SU-DHL-6 (cell line): ENCODE measurements at regions not wholly inside any gene's neighbourhood (a gene's known extent, or its start where the extent isn't known, plus 50 kb on each side); places are given as distances from the start of the nearest gene placed in this dataset.

ENCODE experiments used
- H2AFZ ChIP-seq: fragments of 200-600 bp; sonication (generic); 2 replicates; pipeline ENCODE4 v1.6.1; 2014; ENCODE audit warnings: low read depth, mild to moderate bottlenecking, moderate library complexity, mixed read lengths, antibody characterized with exemption, low read length; ENCODE audit not compliant: severe bottlenecking
- H3F3A ChIP-seq: fragments of 200-600 bp; shearing (Covaris generic); 2 replicates; pipeline ENCODE4 v1.6.0; 2016; ENCODE audit warnings: antibody characterized with exemption, mild to moderate bottlenecking; ENCODE audit not compliant: insufficient read depth
- H3K27ac ChIP-seq: fragments of 200-600 bp; sonication (generic); 2 replicates; pipeline ENCODE4 v1.5.1; 2016; ENCODE audit warnings: low read depth, mild to moderate bottlenecking, low read length, moderate library complexity, mixed read lengths
- H3K27me3 ChIP-seq: fragments of 200-600 bp; sonication (generic), shearing (Covaris generic); 2 replicates; pipeline ENCODE4 v1.6.0; 2014; ENCODE audit warnings: mild to moderate bottlenecking, low read length
- H3K36me3 ChIP-seq: fragments of 200-600 bp; sonication (generic); 2 replicates; pipeline ENCODE4 v1.6.1; 2014; ENCODE audit warnings: mild to moderate bottlenecking, low read length, mixed read lengths
- H3K4me2 ChIP-seq: fragments of 300-600, 200-600 bp; shearing (Covaris generic), sonication (generic); 2 replicates; pipeline ENCODE4 v1.6.0; 2014; ENCODE audit warnings: low read length, low read depth, mild to moderate bottlenecking; ENCODE audit not compliant: poor library complexity, severe bottlenecking
- H3K4me3 ChIP-seq: fragments of 200-600 bp; sonication (generic); 2 replicates; pipeline ENCODE4 v1.5.1; 2014; ENCODE audit warnings: antibody characterized with exemption, low read length, mild to moderate bottlenecking, mixed read lengths; ENCODE audit not compliant: insufficient read depth, poor library complexity, severe bottlenecking
- H3K79me2 ChIP-seq: fragments of 200-600 bp; sonication (generic); 2 replicates; pipeline ENCODE4 v1.6.1; 2014; ENCODE audit warnings: mild to moderate bottlenecking, low read length, moderate library complexity; ENCODE audit not compliant: insufficient read depth
- H3K9ac ChIP-seq: fragments of 200-600 bp; sonication (generic); 2 replicates; pipeline ENCODE4 v1.7.0; 2014; ENCODE audit warnings: mild to moderate bottlenecking, low read length
- H3K9me2 ChIP-seq: fragments of 200-600 bp; sonication (generic); replicated peaks from 2 replicates; pipeline ENCODE4 v1.6.1; 2014; ENCODE audit warnings: low read length; ENCODE audit not compliant: insufficient read depth
- H3K9me3 ChIP-seq: fragments of 200-600 bp; sonication (generic); 2 replicates; pipeline ENCODE4 v1.6.1; 2014; ENCODE audit warnings: low read length, mixed read lengths; ENCODE audit not compliant: insufficient read depth
- H4K20me1 ChIP-seq: fragments of 200-600 bp; sonication (generic); 2 replicates; pipeline ENCODE4 v1.6.1; 2014; ENCODE audit warnings: low read depth, mild to moderate bottlenecking, antibody characterized with exemption, low read length, moderate library complexity, mixed read lengths
- EZH2phosphoT487 ChIP-seq: fragments of 200-600 bp; sonication (generic), shearing (Covaris generic); conservative IDR thresholded peaks from 2 replicates; pipeline ENCODE4 v1.6.1; 2018; ENCODE audit warnings: mild to moderate bottlenecking, antibody characterized with exemption, low read length, moderate library complexity, mixed read lengths
- TF ChIP-seq, protein P1 (sequence below): fragments of 200-600 bp; sonication (generic); IDR thresholded peaks from one replicate; pipeline ENCODE4 v1.5.1; 2017; ENCODE audit warnings: antibody characterized with exemption, mild to moderate bottlenecking, low read length, moderate library complexity; ENCODE audit not compliant: insufficient read depth, poor library complexity, severe bottlenecking

DNA sequence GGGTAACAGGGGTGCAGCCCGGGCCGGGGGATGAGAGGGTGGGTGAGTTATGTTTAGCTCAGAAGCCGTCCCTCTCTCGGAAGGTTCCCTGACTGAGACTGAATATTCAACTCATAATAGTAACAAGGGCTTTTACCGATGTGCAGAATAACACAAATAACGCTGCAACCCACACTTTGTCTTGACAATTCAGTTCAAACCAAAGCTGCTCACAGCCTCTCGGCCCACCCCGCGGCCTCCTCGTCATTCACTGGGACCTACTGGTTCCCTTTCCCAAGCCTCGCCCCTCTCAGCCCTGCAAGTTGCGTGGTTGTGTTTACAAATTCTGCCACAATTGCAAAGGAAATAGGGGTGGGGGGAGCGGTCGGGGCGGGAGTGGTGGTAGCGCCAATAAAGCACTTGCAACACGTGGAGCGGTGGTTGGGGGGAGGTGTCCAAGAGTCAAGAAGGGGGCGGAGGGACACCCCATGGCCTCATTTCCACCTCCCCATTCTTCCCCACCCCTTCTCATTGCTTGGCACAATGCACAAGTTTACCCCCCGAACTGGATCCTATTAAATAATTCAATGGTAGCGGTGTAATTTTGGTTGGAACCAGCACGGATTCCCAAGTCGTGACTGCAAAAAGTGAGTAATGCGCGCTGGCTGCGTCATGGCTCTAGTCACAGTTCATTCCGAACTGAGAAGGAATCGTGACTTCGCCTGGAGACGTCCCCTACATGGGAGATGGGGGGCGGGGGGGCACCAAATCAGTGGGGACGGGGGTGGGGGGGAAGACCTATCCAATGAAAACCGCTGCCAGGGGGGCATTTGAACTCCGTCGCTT lies 102.0 kb upstream of the HSD17B12 start:
- Histone ChIP-seq H3K27me3 (no peaks in the 10 kb centered on the region), H3K9me3 (no peaks in the 10 kb centered on the region), H2AFZ (peak overlapping the region; percentile 74), H3K4me3 (no peak overlapping the region), H3F3A (no peaks in the 10 kb centered on the region), H3K9ac (no peak overlapping the region), H3K27ac (no peak overlapping the region), H3K36me3 (no peaks in the 10 kb centered on the region), H3K4me2 (peak overlapping the region; percentile 64), H3K9me2 (no peaks in the 10 kb centered on the region), H4K20me1 (no peaks in the 10 kb centered on the region), H3K79me2 (no peaks in the 10 kb centered on the region)
- TF ChIP-seq EZH2phosphoT487 = no peak
- TF ChIP-seq, protein P1, sequence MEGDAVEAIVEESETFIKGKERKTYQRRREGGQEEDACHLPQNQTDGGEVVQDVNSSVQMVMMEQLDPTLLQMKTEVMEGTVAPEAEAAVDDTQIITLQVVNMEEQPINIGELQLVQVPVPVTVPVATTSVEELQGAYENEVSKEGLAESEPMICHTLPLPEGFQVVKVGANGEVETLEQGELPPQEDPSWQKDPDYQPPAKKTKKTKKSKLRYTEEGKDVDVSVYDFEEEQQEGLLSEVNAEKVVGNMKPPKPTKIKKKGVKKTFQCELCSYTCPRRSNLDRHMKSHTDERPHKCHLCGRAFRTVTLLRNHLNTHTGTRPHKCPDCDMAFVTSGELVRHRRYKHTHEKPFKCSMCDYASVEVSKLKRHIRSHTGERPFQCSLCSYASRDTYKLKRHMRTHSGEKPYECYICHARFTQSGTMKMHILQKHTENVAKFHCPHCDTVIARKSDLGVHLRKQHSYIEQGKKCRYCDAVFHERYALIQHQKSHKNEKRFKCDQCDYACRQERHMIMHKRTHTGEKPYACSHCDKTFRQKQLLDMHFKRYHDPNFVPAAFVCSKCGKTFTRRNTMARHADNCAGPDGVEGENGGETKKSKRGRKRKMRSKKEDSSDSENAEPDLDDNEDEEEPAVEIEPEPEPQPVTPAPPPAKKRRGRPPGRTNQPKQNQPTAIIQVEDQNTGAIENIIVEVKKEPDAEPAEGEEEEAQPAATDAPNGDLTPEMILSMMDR = no peak

DNA sequence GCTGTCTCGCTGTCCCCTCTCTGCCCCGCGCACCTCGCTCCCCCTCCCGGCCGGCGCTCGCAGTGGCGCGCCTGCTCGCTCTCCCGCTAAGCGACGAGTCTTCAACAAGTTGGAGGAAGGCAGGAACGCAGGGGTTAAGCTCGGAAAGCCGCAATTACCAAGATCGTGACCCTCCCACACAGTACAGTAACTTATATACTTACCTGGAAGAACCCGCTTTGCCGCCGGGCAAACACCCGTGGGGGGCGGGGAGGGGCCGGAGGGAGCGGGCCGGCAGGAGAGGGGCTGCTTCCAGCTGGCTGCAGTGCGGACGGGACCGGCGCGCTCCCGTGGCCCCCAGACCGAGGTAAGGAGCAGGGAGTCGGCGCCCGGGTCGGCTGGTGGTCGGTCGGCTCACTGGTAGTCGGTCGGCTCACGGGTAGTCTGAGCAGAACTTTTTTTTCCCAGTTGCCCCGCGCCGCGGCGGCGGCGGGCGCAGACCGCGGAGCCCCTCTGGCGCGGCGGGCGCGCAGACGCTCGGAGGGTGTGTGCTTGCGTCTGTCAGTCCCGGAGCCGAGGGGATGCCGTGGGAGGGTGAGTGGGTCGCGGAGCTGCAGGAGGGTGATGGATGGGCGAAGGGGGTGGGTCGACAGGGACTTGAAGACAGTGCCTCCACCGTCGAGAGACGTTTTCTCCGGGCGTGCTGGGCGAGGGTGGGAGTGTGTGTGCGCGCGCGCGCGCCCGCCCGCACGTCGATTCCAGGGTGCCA lies 101.2 kb upstream of the HSD17B12 start:
- Histone ChIP-seq H3K9ac (peak overlapping the region; percentile 42), H4K20me1 (no peaks in the 10 kb centered on the region), H3F3A (no peaks in the 10 kb centered on the region), H3K9me2 (no peaks in the 10 kb centered on the region), H3K36me3 (no peaks in the 10 kb centered on the region), H3K79me2 (no peaks in the 10 kb centered on the region), H3K27ac (no peak overlapping the region), H3K4me3 (peak overlapping the region; percentile 59), H3K9me3 (no peaks in the 10 kb centered on the region), H3K27me3 (no peaks in the 10 kb centered on the region), H3K4me2 (peak overlapping the region; percentile 64), H2AFZ (peak overlapping the region; percentile 74)
- no peak for TF ChIP-seq EZH2phosphoT487
- TF ChIP-seq, protein P1 = no peak

GRCh38 chr11:43579919-43580276 lies 100.6 kb upstream of the HSD17B12 start:
- no peaks in the 10 kb centered on the region for H3K27me3 ChIP-seq
- no peaks in the 10 kb centered on the region for H3K79me2 ChIP-seq
- H3K9ac ChIP-seq = peak overlapping the region; percentile 42
- H3K9me2 ChIP-seq = no peaks in the 10 kb centered on the region
- H3K4me3 ChIP-seq = peak overlapping the region; percentile 59
- H4K20me1 ChIP-seq = no peaks in the 10 kb centered on the region
- no peak overlapping the region for H3K27ac ChIP-seq
- TF ChIP-seq, protein P1 = no peak
- no peak for TF ChIP-seq EZH2phosphoT487
- H3K4me2 ChIP-seq = peak overlapping the region; percentile 64
- no peaks in the 10 kb centered on the region for H3F3A ChIP-seq
- H3K9me3 ChIP-seq = no peaks in the 10 kb centered on the region
- no peak overlapping the region for H2AFZ ChIP-seq
- no peaks in the 10 kb centered on the region for H3K36me3 ChIP-seq
